ENCODE measurements at regions not wholly inside any gene's neighbourhood (a gene's known extent, or its start where the extent isn't known, plus 50 kb on each side); places are given as distances from the start of the nearest gene placed in this dataset.

DNA sequence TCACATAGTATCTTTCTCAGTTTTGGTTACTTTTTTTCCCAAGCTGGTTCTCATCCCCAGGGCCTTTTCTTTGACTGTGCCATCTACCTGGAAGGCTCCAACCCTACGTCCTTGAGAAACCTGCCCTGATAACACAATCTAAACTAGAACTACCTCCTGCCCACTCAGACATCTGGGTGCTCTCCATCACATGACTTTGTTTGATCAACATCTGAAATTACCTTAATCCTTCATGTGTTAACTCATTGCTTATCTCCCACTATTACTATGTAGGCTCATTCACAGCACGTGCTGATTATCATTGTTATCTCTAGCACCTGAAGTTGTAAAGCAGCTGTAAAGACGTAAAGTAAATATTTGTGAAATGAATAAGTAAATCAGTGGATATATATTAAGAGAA lies 784.0 kb downstream of the TMTC2 start:
- Histone ChIP-seq H2BK120ac (ENCODE audit: low read depth, low read length) (no peak overlapping the region), H3K4me2 (ENCODE audit: insufficient read depth, low read length, poor library complexity, severe bottlenecking) (no peak overlapping the region), H2BK5ac (ENCODE audit: low read length) (no peak overlapping the region), H3K79me1 (ENCODE audit: low read depth, low read length) (no peaks in the 10 kb centered on the region), H3K4me3 (ENCODE audit: low read length in 2 of 2) (no peak overlapping the region), H2AK5ac (ENCODE audit: low read depth, low read length) (no peak overlapping the region), H3K27ac (replicated peaks; ENCODE audit: low read length) (no peak overlapping the region), H3K23ac (ENCODE audit: low read depth, low read length, poor library complexity) (no peak overlapping the region), H3K27me3 (ENCODE audit: control insufficient read depth in 3 of 3, insufficient read depth in 3 of 3, low read depth in 1 of 3, low read length in 3 of 3) (no peaks in the 10 kb centered on the region), H3K9ac (ENCODE audit: low read depth, low read length, poor library complexity) (no peak overlapping the region), H3K36me3 (replicated peaks in 1 of 2; ENCODE audit: control insufficient read depth in 2 of 2, insufficient read depth in 2 of 2, low read length in 2 of 2) (no peaks in the 10 kb centered on the region), H4K91ac (ENCODE audit: low read depth, low read length, poor library complexity) (no peak overlapping the region), H4K8ac (ENCODE audit: low read depth, low read length) (no peak overlapping the region), H2BK15ac (ENCODE audit: low read length) (no peak overlapping the region), H3K4me1 (ENCODE audit: control insufficient read depth in 2 of 2, insufficient read depth in 1 of 2, low read depth in 1 of 2, low read length in 2 of 2) (peaks cover 0 to 3% of the 10 kb centered on the region in 2 donors), H2BK12ac (ENCODE audit: low read length) (no peak overlapping the region), H3K18ac (ENCODE audit: low read length) (no peak overlapping the region), H3K4ac (ENCODE audit: low read length) (no peak overlapping the region), H3K14ac (ENCODE audit: low read length) (no peak overlapping the region), H2AFZ (ENCODE audit: low read length) (no peak overlapping the region), H3K9me3 (replicated peaks in 1 of 2; ENCODE audit: control insufficient read depth in 2 of 2, insufficient read depth in 1 of 2, low read depth in 1 of 2, low read length in 2 of 2) (no peaks in the 10 kb centered on the region)
- DNase-seq (ENCODE audit: low spot score), result no peak
- no CpG with 5 or more reads among the region's 3 CpGs for WGBS, 2 donors (ENCODE audit: extremely low coverage in 2 of 2, insufficient read length in 2 of 2, insufficient replicate concordance in 1 of 2)

DNA sequence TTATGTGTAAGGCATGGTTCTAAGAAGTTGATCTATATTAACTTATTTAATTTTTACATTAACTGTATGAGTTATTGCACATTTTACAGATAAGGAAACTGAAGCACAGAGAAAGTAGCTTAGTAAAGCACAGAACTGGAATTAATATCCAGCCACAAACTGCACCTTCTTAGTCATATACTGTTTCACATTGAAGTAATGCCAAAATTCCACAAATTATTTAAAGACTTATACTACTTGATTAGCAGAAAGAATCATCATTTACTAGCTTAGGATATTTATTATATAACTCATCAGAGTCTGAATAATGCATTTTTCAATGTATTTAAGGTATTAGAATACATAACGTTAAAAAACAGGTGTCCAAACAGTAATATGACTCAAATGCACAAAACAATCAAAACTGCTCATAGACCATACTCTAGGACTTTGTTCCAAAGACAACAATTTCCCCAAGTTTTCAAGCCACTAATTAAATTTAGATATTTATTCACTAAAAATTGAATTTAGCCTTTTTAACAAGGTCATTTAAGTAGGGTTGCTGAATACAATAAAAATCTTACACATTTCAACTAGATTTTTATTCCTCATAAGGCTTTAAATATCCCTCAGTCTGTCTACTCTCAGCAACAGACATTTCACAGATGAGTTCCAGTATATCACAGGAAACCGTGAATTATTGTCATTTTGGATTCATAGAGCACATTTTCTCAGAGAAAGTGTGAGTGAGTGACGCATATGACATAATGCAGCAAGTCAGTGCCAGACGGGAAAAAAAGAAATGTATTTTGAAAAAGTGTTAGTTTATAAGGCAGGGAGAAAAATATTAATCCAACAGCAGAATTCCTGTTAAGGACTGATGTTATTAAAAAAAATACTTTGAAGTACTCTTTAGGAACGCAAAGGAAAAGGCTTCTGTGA lies 782.5 kb downstream of the TMTC2 start:
- no peak overlapping the region for H3K4me2 ChIP-seq (ENCODE audit: insufficient read depth, low read length, poor library complexity, severe bottlenecking)
- H3K36me3 ChIP-seq (replicated peaks in 1 of 2; ENCODE audit: control insufficient read depth in 2 of 2, insufficient read depth in 2 of 2, low read length in 2 of 2), result no peaks in the 10 kb centered on the region
- no peak overlapping the region for H3K27ac ChIP-seq (replicated peaks; ENCODE audit: low read length)
- no peaks in the 10 kb centered on the region for H3K9me3 ChIP-seq (replicated peaks in 1 of 2; ENCODE audit: control insufficient read depth in 2 of 2, insufficient read depth in 1 of 2, low read depth in 1 of 2, low read length in 2 of 2)
- H4K8ac ChIP-seq (ENCODE audit: low read depth, low read length), result no peak overlapping the region
- no peaks in the 10 kb centered on the region for H3K79me1 ChIP-seq (ENCODE audit: low read depth, low read length)
- H3K23ac ChIP-seq (ENCODE audit: low read depth, low read length, poor library complexity), result no peak overlapping the region
- peak overlapping the region; percentile 30 for H2AFZ ChIP-seq (ENCODE audit: low read length)
- no peak overlapping the region for H3K9ac ChIP-seq (ENCODE audit: low read depth, low read length, poor library complexity)
- H2BK15ac ChIP-seq (ENCODE audit: low read length), result no peak overlapping the region
- no CpG with 5 or more reads among the region's 5 CpGs for WGBS, 2 donors (ENCODE audit: extremely low coverage in 2 of 2, insufficient read length in 2 of 2, insufficient replicate concordance in 1 of 2)
- H3K14ac ChIP-seq (ENCODE audit: low read length), result no peak overlapping the region
- H4K91ac ChIP-seq (ENCODE audit: low read depth, low read length, poor library complexity), result no peak overlapping the region
- no peak for DNase-seq (ENCODE audit: low spot score)
- H2BK12ac ChIP-seq (ENCODE audit: low read length), result no peak overlapping the region
- no peak overlapping the region for H3K18ac ChIP-seq (ENCODE audit: low read length)
- no peak overlapping the region for H2BK5ac ChIP-seq (ENCODE audit: low read length)
- no peak overlapping the region for H2AK5ac ChIP-seq (ENCODE audit: low read depth, low read length)
- H3K4me1 ChIP-seq (ENCODE audit: control insufficient read depth in 2 of 2, insufficient read depth in 1 of 2, low read depth in 1 of 2, low read length in 2 of 2), result peaks cover 0 to 3% of the 10 kb centered on the region in 2 donors
- no peak overlapping the region for H2BK120ac ChIP-seq (ENCODE audit: low read depth, low read length)
- no peak overlapping the region for H3K4me3 ChIP-seq (ENCODE audit: low read length in 2 of 2)
- no peak overlapping the region for H3K4ac ChIP-seq (ENCODE audit: low read length)
- H3K27me3 ChIP-seq (ENCODE audit: control insufficient read depth in 3 of 3, insufficient read depth in 3 of 3, low read depth in 1 of 3, low read length in 3 of 3), result no peaks in the 10 kb centered on the region

DNA sequence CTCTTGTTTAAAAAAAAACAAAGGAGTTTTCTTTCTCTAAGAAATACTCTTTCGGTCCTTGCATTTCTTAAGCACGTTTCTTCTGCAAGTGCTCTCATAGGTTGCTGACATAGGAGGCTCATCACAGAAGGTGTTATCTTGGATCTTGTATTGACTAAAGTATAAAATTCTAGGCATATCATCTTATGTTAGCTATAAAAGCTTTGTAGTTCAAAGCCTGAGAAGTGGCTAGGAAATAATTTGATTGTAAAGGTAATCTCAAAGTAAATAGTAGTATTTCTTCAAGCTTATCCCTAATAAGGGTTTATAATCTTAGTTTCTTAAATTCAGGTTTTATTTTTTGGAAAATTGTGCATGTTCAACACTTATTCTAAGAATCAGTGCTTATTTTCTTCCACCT lies 778.9 kb downstream of the TMTC2 start:
- Histone ChIP-seq H2BK120ac (ENCODE audit: low read depth, low read length) (no peak overlapping the region), H2BK15ac (ENCODE audit: low read length) (no peak overlapping the region), H3K36me3 (replicated peaks in 1 of 2; ENCODE audit: control insufficient read depth in 2 of 2, insufficient read depth in 2 of 2, low read length in 2 of 2) (no peaks in the 10 kb centered on the region), H3K27ac (replicated peaks; ENCODE audit: low read length) (no peak overlapping the region), H3K4me1 (ENCODE audit: control insufficient read depth in 2 of 2, insufficient read depth in 1 of 2, low read depth in 1 of 2, low read length in 2 of 2) (peaks cover 0 to 3% of the 10 kb centered on the region in 2 donors), H3K14ac (ENCODE audit: low read length) (no peak overlapping the region), H3K4ac (ENCODE audit: low read length) (no peak overlapping the region), H3K9me3 (replicated peaks in 1 of 2; ENCODE audit: control insufficient read depth in 2 of 2, insufficient read depth in 1 of 2, low read depth in 1 of 2, low read length in 2 of 2) (no peaks in the 10 kb centered on the region), H3K27me3 (ENCODE audit: control insufficient read depth in 3 of 3, insufficient read depth in 3 of 3, low read depth in 1 of 3, low read length in 3 of 3) (no peaks in the 10 kb centered on the region), H4K8ac (ENCODE audit: low read depth, low read length) (no peak overlapping the region), H3K79me1 (ENCODE audit: low read depth, low read length) (no peaks in the 10 kb centered on the region), H3K18ac (ENCODE audit: low read length) (no peak overlapping the region), H2AK5ac (ENCODE audit: low read depth, low read length) (no peak overlapping the region), H2AFZ (ENCODE audit: low read length) (peak overlapping the region; percentile 68), H3K4me3 (ENCODE audit: low read length in 2 of 2) (no peak overlapping the region), H2BK12ac (ENCODE audit: low read length) (no peak overlapping the region), H3K9ac (ENCODE audit: low read depth, low read length, poor library complexity) (no peak overlapping the region), H2BK5ac (ENCODE audit: low read length) (no peak overlapping the region), H3K23ac (ENCODE audit: low read depth, low read length, poor library complexity) (no peak overlapping the region), H3K4me2 (ENCODE audit: insufficient read depth, low read length, poor library complexity, severe bottlenecking) (no peak overlapping the region), H4K91ac (ENCODE audit: low read depth, low read length, poor library complexity) (no peak overlapping the region)
- no peak for DNase-seq (ENCODE audit: low spot score)
- WGBS, 2 donors (ENCODE audit: extremely low coverage in 2 of 2, insufficient read length in 2 of 2, insufficient replicate concordance in 1 of 2), result no CpG with 5 or more reads among the region's 2 CpGs

DNA sequence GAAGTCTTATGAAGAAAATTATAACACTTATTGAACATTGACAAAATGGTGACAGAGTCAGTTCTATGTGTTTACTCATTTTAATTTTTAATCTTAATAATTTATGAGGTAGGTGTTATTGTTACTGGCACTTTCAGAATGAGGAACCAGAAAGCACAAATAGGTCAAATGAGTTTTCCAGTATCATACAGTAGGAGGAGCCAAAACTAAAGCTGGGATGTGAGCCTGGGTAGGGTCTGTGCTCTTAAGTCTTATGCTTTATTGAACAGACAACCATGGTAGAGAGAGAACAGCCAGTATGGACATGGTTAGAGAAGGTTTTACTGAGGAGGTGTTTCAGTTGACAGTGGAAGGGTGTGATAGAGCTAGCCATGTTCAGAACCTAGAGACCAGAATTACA lies 775.7 kb downstream of the TMTC2 start:
- Histone ChIP-seq H3K4ac (ENCODE audit: low read length) (no peak overlapping the region), H3K9ac (ENCODE audit: low read depth, low read length, poor library complexity) (no peak overlapping the region), H3K14ac (ENCODE audit: low read length) (no peak overlapping the region), H2BK5ac (ENCODE audit: low read length) (no peak overlapping the region), H3K18ac (ENCODE audit: low read length) (no peak overlapping the region), H3K36me3 (replicated peaks in 1 of 2; ENCODE audit: control insufficient read depth in 2 of 2, insufficient read depth in 2 of 2, low read length in 2 of 2) (no peaks in the 10 kb centered on the region), H2AK5ac (ENCODE audit: low read depth, low read length) (no peak overlapping the region), H2BK120ac (ENCODE audit: low read depth, low read length) (no peak overlapping the region), H3K27ac (replicated peaks; ENCODE audit: low read length) (no peak overlapping the region), H2BK15ac (ENCODE audit: low read length) (no peak overlapping the region), H3K4me3 (ENCODE audit: low read length in 2 of 2) (no peak overlapping the region), H2AFZ (ENCODE audit: low read length) (no peak overlapping the region), H3K4me2 (ENCODE audit: insufficient read depth, low read length, poor library complexity, severe bottlenecking) (no peak overlapping the region), H2BK12ac (ENCODE audit: low read length) (no peak overlapping the region), H4K91ac (ENCODE audit: low read depth, low read length, poor library complexity) (no peak overlapping the region), H3K23ac (ENCODE audit: low read depth, low read length, poor library complexity) (no peak overlapping the region), H4K8ac (ENCODE audit: low read depth, low read length) (no peak overlapping the region), H3K27me3 (ENCODE audit: control insufficient read depth in 3 of 3, insufficient read depth in 3 of 3, low read depth in 1 of 3, low read length in 3 of 3) (no peaks in the 10 kb centered on the region), H3K4me1 (ENCODE audit: control insufficient read depth in 2 of 2, insufficient read depth in 1 of 2, low read depth in 1 of 2, low read length in 2 of 2) (no peaks in the 10 kb centered on the region), H3K79me1 (ENCODE audit: low read depth, low read length) (no peaks in the 10 kb centered on the region), H3K9me3 (replicated peaks in 1 of 2; ENCODE audit: control insufficient read depth in 2 of 2, insufficient read depth in 1 of 2, low read depth in 1 of 2, low read length in 2 of 2) (no peaks in the 10 kb centered on the region)
- no peak for DNase-seq (ENCODE audit: low spot score)

Measured in neuronal stem cell (in vitro differentiated cells).